Natural killer cell (primary cell): ENCODE measurements at regions not wholly inside any gene's neighbourhood (a gene's known extent, or its start where the extent isn't known, plus 50 kb on each side); places are given as distances from the start of the nearest gene placed in this dataset.

Experiments used
- ATAC-seq, 3 donors: fragments of 150-1000 bp in 2 of 3; fragments of 200-7000 bp in 1 of 3; cut with Tn5 transposase; 1 replicate in 1 of 3; 2 replicates in 2 of 3; pipeline ENCODE4 v1.10.0; 2021; ENCODE audit warnings: mild to moderate bottlenecking in 2 of 3, moderate library complexity in 2 of 3
- DNase-seq, 2 donors: peaks; one replicate each; pipeline versions ENCODE4 v3.0.0 to v3.0.0-alpha.2; 2013 to 2021; ENCODE audit warnings: mixed read lengths in 1 of 2
- H3K27ac ChIP-seq: one replicate; pipeline ENCODE4 v1.5.1; 2013; ENCODE audit warnings: mild to moderate bottlenecking, low read length
- H3K27me3 ChIP-seq: one replicate; pipeline ENCODE4 v1.6.1; 2013; ENCODE audit warnings: low read length; ENCODE audit not compliant: control insufficient read depth, insufficient read depth
- H3K36me3 ChIP-seq: one replicate; pipeline ENCODE4 v1.6.1; 2013; ENCODE audit warnings: low read length; ENCODE audit not compliant: control insufficient read depth, insufficient read depth
- H3K4me1 ChIP-seq: one replicate; pipeline ENCODE4 v1.6.1; 2013; ENCODE audit warnings: low read length; ENCODE audit not compliant: control insufficient read depth, insufficient read depth
- H3K4me3 ChIP-seq: one replicate; pipeline ENCODE4 v1.5.1; 2013; ENCODE audit warnings: low read length
- H3K9me3 ChIP-seq: one replicate; pipeline ENCODE4 v1.6.1; 2013; ENCODE audit warnings: low read length; ENCODE audit not compliant: control insufficient read depth, insufficient read depth
- H3K27ac Mint-ChIP-seq, 2 donors: one replicate each; pipeline ENCODE4 v1.8.0; 2022; ENCODE audit warnings: mild to moderate bottlenecking in 2 of 2, mixed read lengths in 2 of 2, moderate library complexity in 1 of 2
- H3K27me3 Mint-ChIP-seq, 2 donors: one replicate each; pipeline ENCODE4 v1.8.0; 2022; ENCODE audit warnings: low read depth in 2 of 2, mixed read lengths in 2 of 2
- H3K36me3 Mint-ChIP-seq: one replicate; pipeline ENCODE4 v1.8.0; 2022; ENCODE audit warnings: mixed read lengths
- H3K4me1 Mint-ChIP-seq, 2 donors: one replicate each; pipeline ENCODE4 v1.8.0; 2022; ENCODE audit warnings: mixed read lengths in 2 of 2
- H3K4me3 Mint-ChIP-seq: one replicate; pipeline ENCODE4 v1.8.0; 2022; ENCODE audit warnings: mild to moderate bottlenecking, moderate library complexity, mixed read lengths
- H3K9me3 Mint-ChIP-seq, 2 donors: one replicate each; pipeline ENCODE4 v1.8.0; 2022; ENCODE audit warnings: mixed read lengths in 2 of 2
- CTCF ChIP-seq: fragments of 200-600 bp; IDR thresholded peaks from one replicate; pipeline ENCODE4 v1.8.0; 2022; ENCODE audit warnings: antibody characterized with exemption
- WGBS: methylation state at CpG from one replicate; pipeline ENCODE4 v1.1.7; 2013; ENCODE audit warnings: missing lambda C conversion rate; ENCODE audit not compliant: insufficient coverage; 5-methylcytosine and 5-hydroxymethylcytosine counted together
- intact Hi-C: fragments of 100-400 bp; cut with micrococcal nuclease; formaldehyde crosslinking; loops from one replicate; pipeline ENCODE4 v1.14.2; 2022

- TF ChIP-seq CTCF = no peak
- no peaks in the 10 kb centered on the region for H3K4me1 ChIP-seq
- intact Hi-C loops = no loop called here
- Mint-ChIP-seq H3K4me1 (no peaks in the 10 kb centered on the region), H3K9me3 (peaks cover 2 to 9% of the 10 kb centered on the region in 2 donors), H3K27me3 (no peaks in the 10 kb centered on the region), H3K4me3 (no peak overlapping the region), H3K36me3 (peaks cover 14% of the 10 kb centered on the region), H3K27ac (no peak overlapping the region)
- ATAC-seq (no peak), DNase-seq (no peak)
- H3K4me3 ChIP-seq = no peak overlapping the region
- no peaks in the 10 kb centered on the region for H3K36me3 ChIP-seq
- no peaks in the 10 kb centered on the region for H3K9me3 ChIP-seq
- no peak overlapping the region for H3K27ac ChIP-seq
- WGBS = no CpG with 5 or more reads among the region's 1 CpG
- H3K27me3 ChIP-seq = no peaks in the 10 kb centered on the region
Observed at GRCh38 chr3:106160396-106160795, 291.6 kb upstream of the CBLB start.

DNA sequence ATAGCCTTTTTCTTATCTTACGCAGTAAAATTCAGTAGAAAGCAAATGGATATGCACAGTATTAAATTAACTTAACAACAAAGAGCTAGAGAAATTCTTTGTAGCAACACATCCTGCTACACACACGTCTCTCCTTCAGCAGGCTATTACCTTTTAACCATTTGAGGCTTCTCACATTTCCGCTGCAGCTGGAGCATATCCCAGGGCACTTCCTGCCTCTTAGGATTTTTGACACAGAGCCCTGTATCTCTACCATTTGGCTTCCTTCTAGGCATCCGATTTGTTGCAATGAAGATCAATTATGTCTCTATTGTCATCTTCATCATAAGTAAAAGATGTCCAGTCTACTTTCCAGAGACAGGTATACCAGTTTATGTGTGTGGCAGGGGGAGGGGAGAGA, 292.4 kb upstream of the CBLB start:
- ATAC-seq (no peak), DNase-seq (no peak)
- Histone ChIP-seq H3K27me3 (no peaks in the 10 kb centered on the region), H3K4me3 (no peak overlapping the region), H3K9me3 (no peaks in the 10 kb centered on the region), H3K27ac (no peak overlapping the region), H3K36me3 (no peaks in the 10 kb centered on the region), H3K4me1 (no peaks in the 10 kb centered on the region)
- no peak overlapping the region for H3K27ac Mint-ChIP-seq
- H3K36me3 Mint-ChIP-seq = peaks cover 14% of the 10 kb centered on the region
- intact Hi-C loops = no loop called here
- 91% methylated on average over 4 of the region's 4 CpGs for WGBS
- H3K27me3 Mint-ChIP-seq = no peaks in the 10 kb centered on the region
- H3K4me3 Mint-ChIP-seq = no peak overlapping the region
- H3K4me1 Mint-ChIP-seq = no peaks in the 10 kb centered on the region
- peaks cover 2 to 9% of the 10 kb centered on the region in 2 donors for H3K9me3 Mint-ChIP-seq
- TF ChIP-seq CTCF = no peak

- Mint-ChIP-seq H3K4me3 (no peak overlapping the region), H3K27me3 (no peaks in the 10 kb centered on the region), H3K27ac (no peak overlapping the region), H3K4me1 (peaks cover 14 to 22% of the 10 kb centered on the region in 2 donors), H3K9me3 (peaks cover 2 to 9% of the 10 kb centered on the region in 2 donors), H3K36me3 (peaks cover 8% of the 10 kb centered on the region)
- no peak overlapping the region for H3K4me3 ChIP-seq
- no peak for TF ChIP-seq CTCF
- no peaks in the 10 kb centered on the region for H3K36me3 ChIP-seq
- ATAC-seq = no peak
- intact Hi-C loops = no loop called here
- H3K27ac ChIP-seq = no peak overlapping the region
- H3K4me1 ChIP-seq = peaks cover 2% of the 10 kb centered on the region
- no peaks in the 10 kb centered on the region for H3K27me3 ChIP-seq
- no peaks in the 10 kb centered on the region for H3K9me3 ChIP-seq
- 88% methylated on average over 5 of the region's 8 CpGs for WGBS
- DNase-seq = no peak
Observed at GRCh38 chr3:106167728-106168127, 298.9 kb upstream of the CBLB start.

GRCh38 chr3:106168962-106169750, 300.3 kb upstream of the CBLB start:
- Mint-ChIP-seq H3K9me3 (peaks cover 0 to 2% of the 10 kb centered on the region in 2 donors), H3K36me3 (no peaks in the 10 kb centered on the region)
- H3K27ac ChIP-seq = no peak overlapping the region

More at GRCh38 chr3:106168962-106169750, 300.3 kb upstream of the CBLB start:
- Histone ChIP-seq H3K27me3 (no peaks in the 10 kb centered on the region), H3K9me3 (no peaks in the 10 kb centered on the region), H3K36me3 (no peaks in the 10 kb centered on the region), H3K4me3 (no peak overlapping the region), H3K4me1 (peaks cover 2% of the 10 kb centered on the region)
- H3K4me1 Mint-ChIP-seq = peaks cover 20 to 30% of the 10 kb centered on the region in 2 donors
- H3K27ac Mint-ChIP-seq = no peak overlapping the region
- DNase-seq = no peak
- no peak for ATAC-seq
- H3K4me3 Mint-ChIP-seq = no peak overlapping the region
- intact Hi-C loops = no loop called here
- no peaks in the 10 kb centered on the region for H3K27me3 Mint-ChIP-seq
- 98% methylated on average over 3 of the region's 5 CpGs for WGBS
- no peak for TF ChIP-seq CTCF
